K562 (cell line): ENCODE measurements at regions not wholly inside any gene's neighbourhood (a gene's known extent, or its start where the extent isn't known, plus 50 kb on each side); places are given as distances from the start of the nearest gene placed in this dataset.

Experiments
- CTCFL ChIP-seq: IDR thresholded peaks from 2 replicates; pipeline ENCODE4 v1.6.1; 2011; ENCODE audit warnings: borderline replicate concordance, low read depth, mild to moderate bottlenecking, moderate library complexity, low read length; ENCODE audit not compliant: insufficient read depth, poor library complexity, severe bottlenecking
- CXXC5 ChIP-seq: fragments of 250-450 bp; sonication (Bioruptor Pico); IDR thresholded peaks from 2 replicates; pipeline ENCODE4 v1.8.0; 2022; ENCODE audit warnings: inconsistent platforms, mild to moderate bottlenecking, moderate library complexity
- E2F8 ChIP-seq: fragments of 450-650 bp; IDR thresholded peaks from 2 replicates; pipeline ENCODE4 v1.7.1; 2018; ENCODE audit warnings: mild to moderate bottlenecking, low read depth; ENCODE audit not compliant: partially characterized antibody
- KAT2B ChIP-seq: IDR thresholded peaks from one replicate; pipeline ENCODE4 v1.6.1; 2012; ENCODE audit warnings: low read depth, mild to moderate bottlenecking, control low read depth, inconsistent platforms, low read length, moderate library complexity
- RHOXF2B ChIP-seq: fragments of 250-450 bp; sonication (Bioruptor Pico); conservative IDR thresholded peaks from 2 replicates; pipeline ENCODE4 v1.5.1; 2021
- ZBTB11 ChIP-seq, 3 experiments: fragments of 200-800 bp in 1 of 3; fragments of 250-450 bp in 1 of 3; fragments of 450-650 bp in 1 of 3; sonication (Bioruptor Pico) in 1 of 3; sonication (Bioruptor generic) in 1 of 3; formaldehyde crosslinking in 1 of 3; IDR thresholded peaks; 2 replicates each; pipeline versions ENCODE4 v1.6.1 to v1.8.0; 2016 to 2022; ENCODE audit warnings: mild to moderate bottlenecking in 2 of 3, missing genetic modification characterization in 2 of 3, missing compliant biosample characterization in 1 of 3, moderate library complexity in 1 of 3

GRCh38 chr4:126512979-126513378 is 1119.8 kb upstream of the INTU start (continued):
- TF ChIP-seq ZBTB11 (CRISPR knock-in tag; IDR thresholded peaks at IDR 0.05) (no peak), CTCFL (no peak), RHOXF2B (no peak), KAT2B (no peak), E2F8 (no peak), CXXC5 (no peak)
- TF ChIP-seq, all 486 proteins: peak for 0
